ENCODE measurements at regions not wholly inside any gene's neighbourhood (a gene's known extent, or its start where the extent isn't known, plus 50 kb on each side); places are given as distances from the start of the nearest gene placed in this dataset.

DNA sequence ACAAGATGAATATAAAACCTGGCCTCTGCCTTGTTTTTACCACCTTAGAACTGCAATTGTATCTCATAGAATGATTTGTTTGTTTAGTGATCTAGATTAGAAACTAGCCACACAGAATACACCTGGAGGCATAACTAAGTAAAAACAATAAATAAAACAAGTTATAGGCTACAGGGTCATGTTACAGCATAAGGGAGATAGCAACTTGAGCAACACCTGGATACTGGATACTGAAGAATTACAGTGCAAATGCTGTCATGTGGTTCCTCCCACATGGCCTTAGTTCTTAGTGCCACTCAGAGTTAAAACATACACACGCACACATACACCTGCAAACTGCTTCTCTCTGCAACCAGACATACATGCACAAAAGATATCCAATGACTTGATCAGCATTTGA, 563.4 kb upstream of the DPPA4 start:
- no peak for DNase-seq
- no peak overlapping the region for H3K4me3 Mint-ChIP-seq (ENCODE audit: low read depth, unreplicated experiment)
- H3K27me3 Mint-ChIP-seq (ENCODE audit: unreplicated experiment), result no peaks in the 10 kb centered on the region
- CTCF ChIA-PET, result no interaction called here
- H3K36me3 Mint-ChIP-seq (ENCODE audit: insufficient read depth, unreplicated experiment), result no peaks in the 10 kb centered on the region
- TF ChIP-seq, protein P1, sequence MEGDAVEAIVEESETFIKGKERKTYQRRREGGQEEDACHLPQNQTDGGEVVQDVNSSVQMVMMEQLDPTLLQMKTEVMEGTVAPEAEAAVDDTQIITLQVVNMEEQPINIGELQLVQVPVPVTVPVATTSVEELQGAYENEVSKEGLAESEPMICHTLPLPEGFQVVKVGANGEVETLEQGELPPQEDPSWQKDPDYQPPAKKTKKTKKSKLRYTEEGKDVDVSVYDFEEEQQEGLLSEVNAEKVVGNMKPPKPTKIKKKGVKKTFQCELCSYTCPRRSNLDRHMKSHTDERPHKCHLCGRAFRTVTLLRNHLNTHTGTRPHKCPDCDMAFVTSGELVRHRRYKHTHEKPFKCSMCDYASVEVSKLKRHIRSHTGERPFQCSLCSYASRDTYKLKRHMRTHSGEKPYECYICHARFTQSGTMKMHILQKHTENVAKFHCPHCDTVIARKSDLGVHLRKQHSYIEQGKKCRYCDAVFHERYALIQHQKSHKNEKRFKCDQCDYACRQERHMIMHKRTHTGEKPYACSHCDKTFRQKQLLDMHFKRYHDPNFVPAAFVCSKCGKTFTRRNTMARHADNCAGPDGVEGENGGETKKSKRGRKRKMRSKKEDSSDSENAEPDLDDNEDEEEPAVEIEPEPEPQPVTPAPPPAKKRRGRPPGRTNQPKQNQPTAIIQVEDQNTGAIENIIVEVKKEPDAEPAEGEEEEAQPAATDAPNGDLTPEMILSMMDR (IDR thresholded peaks at IDR 0.05; ENCODE audit: unreplicated experiment), result no peak
- peak overlapping the region; percentile 36 for H3K27ac Mint-ChIP-seq (ENCODE audit: unreplicated experiment)
- peaks cover 5% of the 10 kb centered on the region for H3K9me3 Mint-ChIP-seq (ENCODE audit: low read depth, unreplicated experiment)
- no TSS peak for BruUV-seq (replicated peaks)
- intact Hi-C loops (cut with micrococcal nuclease; ENCODE audit: unreplicated experiment), result no loop called here
- H3K4me1 Mint-ChIP-seq (ENCODE audit: low read depth, unreplicated experiment), result peaks cover 36% of the 10 kb centered on the region

DNA sequence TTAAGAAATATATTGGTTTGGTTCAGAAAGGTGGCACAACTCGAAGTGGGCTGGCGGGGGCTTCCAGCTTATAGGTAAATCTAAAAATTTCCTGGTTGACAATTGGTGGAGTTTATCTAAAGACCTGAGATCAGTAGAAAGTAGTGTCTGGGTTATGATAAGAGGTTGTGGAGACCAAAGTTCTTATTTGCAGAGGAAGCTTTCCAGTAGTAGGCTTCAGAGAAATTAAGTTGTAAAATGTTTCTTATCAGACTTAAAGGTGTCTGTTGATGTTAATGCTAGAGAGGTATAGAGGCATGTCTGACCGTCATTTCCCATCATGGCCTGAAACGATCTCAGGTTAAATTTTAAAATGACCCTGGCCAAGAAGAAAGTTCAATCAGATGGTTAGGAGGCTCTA, 565.2 kb upstream of the DPPA4 start:
- TF ChIP-seq, protein P1 (IDR thresholded peaks at IDR 0.05; ENCODE audit: unreplicated experiment), result no peak
- Mint-ChIP-seq H3K4me3 (ENCODE audit: low read depth, unreplicated experiment) (no peak overlapping the region), H3K36me3 (ENCODE audit: insufficient read depth, unreplicated experiment) (no peaks in the 10 kb centered on the region), H3K9me3 (ENCODE audit: low read depth, unreplicated experiment) (peaks cover 7% of the 10 kb centered on the region), H3K27me3 (ENCODE audit: unreplicated experiment) (no peaks in the 10 kb centered on the region), H3K4me1 (ENCODE audit: low read depth, unreplicated experiment) (peaks cover 30% of the 10 kb centered on the region), H3K27ac (ENCODE audit: unreplicated experiment) (no peak overlapping the region)
- CTCF ChIA-PET, result no interaction called here
- no peak for DNase-seq
- no TSS peak for BruUV-seq (replicated peaks)
- intact Hi-C loops (cut with micrococcal nuclease; ENCODE audit: unreplicated experiment), result no loop called here

GRCh38 chr3:109903100-109903499, 565.8 kb upstream of the DPPA4 start:
- Mint-ChIP-seq H3K9me3 (ENCODE audit: low read depth, unreplicated experiment) (peaks cover 11% of the 10 kb centered on the region), H3K27ac (ENCODE audit: unreplicated experiment) (no peak overlapping the region), H3K4me1 (ENCODE audit: low read depth, unreplicated experiment) (peaks cover 25% of the 10 kb centered on the region), H3K36me3 (ENCODE audit: insufficient read depth, unreplicated experiment) (no peaks in the 10 kb centered on the region), H3K4me3 (ENCODE audit: low read depth, unreplicated experiment) (no peak overlapping the region), H3K27me3 (ENCODE audit: unreplicated experiment) (no peaks in the 10 kb centered on the region)
- no TSS peak for BruUV-seq (replicated peaks)
- intact Hi-C loops (cut with micrococcal nuclease; ENCODE audit: unreplicated experiment), result no loop called here
- CTCF ChIA-PET, result no interaction called here
- no peak for DNase-seq
- TF ChIP-seq, protein P1 (IDR thresholded peaks at IDR 0.05; ENCODE audit: unreplicated experiment), result no peak

GRCh38 chr3:109910772-109911171, 573.4 kb upstream of the DPPA4 start:
- TF ChIP-seq, protein P1 (IDR thresholded peaks at IDR 0.05; ENCODE audit: unreplicated experiment), result no peak
- CTCF ChIA-PET, result no interaction called here
- H3K4me3 Mint-ChIP-seq (ENCODE audit: low read depth, unreplicated experiment), result no peak overlapping the region
- no peaks in the 10 kb centered on the region for H3K27me3 Mint-ChIP-seq (ENCODE audit: unreplicated experiment)
- H3K36me3 Mint-ChIP-seq (ENCODE audit: insufficient read depth, unreplicated experiment), result no peaks in the 10 kb centered on the region
- H3K27ac Mint-ChIP-seq (ENCODE audit: unreplicated experiment), result no peak overlapping the region
- no peak for DNase-seq
- intact Hi-C loops (cut with micrococcal nuclease; ENCODE audit: unreplicated experiment), result no loop called here
- peaks cover 12% of the 10 kb centered on the region for H3K4me1 Mint-ChIP-seq (ENCODE audit: low read depth, unreplicated experiment)
- H3K9me3 Mint-ChIP-seq (ENCODE audit: low read depth, unreplicated experiment), result peaks cover 20% of the 10 kb centered on the region
- no TSS peak for BruUV-seq (replicated peaks)

GRCh38 chr3:109918740-109919139, 581.4 kb upstream of the DPPA4 start:
- intact Hi-C loops (cut with micrococcal nuclease; ENCODE audit: unreplicated experiment), result no loop called here
- CTCF ChIA-PET, result no interaction called here
- TF ChIP-seq, protein P1 (IDR thresholded peaks at IDR 0.05; ENCODE audit: unreplicated experiment), result no peak
- Mint-ChIP-seq H3K27me3 (ENCODE audit: unreplicated experiment) (no peaks in the 10 kb centered on the region), H3K27ac (ENCODE audit: unreplicated experiment) (no peak overlapping the region), H3K9me3 (ENCODE audit: low read depth, unreplicated experiment) (peaks cover 8% of the 10 kb centered on the region), H3K36me3 (ENCODE audit: insufficient read depth, unreplicated experiment) (peaks cover 5% of the 10 kb centered on the region), H3K4me1 (ENCODE audit: low read depth, unreplicated experiment) (peaks cover 35% of the 10 kb centered on the region), H3K4me3 (ENCODE audit: low read depth, unreplicated experiment) (no peak overlapping the region)
- DNase-seq, result no peak
- no TSS peak for BruUV-seq (replicated peaks)

Measured in Calu3 (cell line).